Fibroblast of lung (primary cell): ENCODE measurements at regions not wholly inside any gene's neighbourhood (a gene's known extent, or its start where the extent isn't known, plus 50 kb on each side); places are given as distances from the start of the nearest gene placed in this dataset.

Source experiments
- EZH2 ChIP-seq: IDR thresholded peaks from 2 replicates; pipeline ENCODE4 v1.5.1; 2012; ENCODE audit warnings: low read length, control low read depth, mild to moderate bottlenecking; ENCODE audit errors: missing control alignments
- TF ChIP-seq, protein P1 (sequence below), 2 donors: IDR thresholded peaks in 1 of 2; conservative IDR thresholded peaks in 1 of 2; 1 replicate in 1 of 2; 2 replicates in 1 of 2; pipeline ENCODE4 v1.5.1; 2011 to 2012; ENCODE audit warnings: low read length in 2 of 2, control low read depth in 1 of 2, inconsistent platforms in 1 of 2, low read depth in 1 of 2, mild to moderate bottlenecking in 1 of 2

DNA sequence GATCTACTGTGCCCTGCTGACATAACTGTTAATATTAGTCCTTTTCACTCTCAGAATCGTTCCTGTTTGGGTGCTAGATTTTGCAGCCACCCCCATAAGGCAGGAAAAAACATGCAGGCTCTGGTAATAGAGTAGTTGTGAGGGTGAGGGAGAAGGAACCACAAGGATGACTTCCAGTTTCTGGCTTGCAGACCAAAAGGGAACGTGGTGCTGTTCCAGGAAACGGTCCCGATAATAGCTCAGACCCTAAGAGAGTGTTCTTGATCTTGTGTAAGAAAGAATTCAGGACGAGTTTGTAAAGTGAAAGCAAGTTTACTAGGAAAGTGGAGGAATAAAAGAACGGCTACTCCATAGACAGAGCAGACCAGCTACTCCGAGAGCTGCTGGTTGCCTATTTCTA lies 50.7 kb upstream of the RHOU start:
- TF ChIP-seq, protein P1, sequence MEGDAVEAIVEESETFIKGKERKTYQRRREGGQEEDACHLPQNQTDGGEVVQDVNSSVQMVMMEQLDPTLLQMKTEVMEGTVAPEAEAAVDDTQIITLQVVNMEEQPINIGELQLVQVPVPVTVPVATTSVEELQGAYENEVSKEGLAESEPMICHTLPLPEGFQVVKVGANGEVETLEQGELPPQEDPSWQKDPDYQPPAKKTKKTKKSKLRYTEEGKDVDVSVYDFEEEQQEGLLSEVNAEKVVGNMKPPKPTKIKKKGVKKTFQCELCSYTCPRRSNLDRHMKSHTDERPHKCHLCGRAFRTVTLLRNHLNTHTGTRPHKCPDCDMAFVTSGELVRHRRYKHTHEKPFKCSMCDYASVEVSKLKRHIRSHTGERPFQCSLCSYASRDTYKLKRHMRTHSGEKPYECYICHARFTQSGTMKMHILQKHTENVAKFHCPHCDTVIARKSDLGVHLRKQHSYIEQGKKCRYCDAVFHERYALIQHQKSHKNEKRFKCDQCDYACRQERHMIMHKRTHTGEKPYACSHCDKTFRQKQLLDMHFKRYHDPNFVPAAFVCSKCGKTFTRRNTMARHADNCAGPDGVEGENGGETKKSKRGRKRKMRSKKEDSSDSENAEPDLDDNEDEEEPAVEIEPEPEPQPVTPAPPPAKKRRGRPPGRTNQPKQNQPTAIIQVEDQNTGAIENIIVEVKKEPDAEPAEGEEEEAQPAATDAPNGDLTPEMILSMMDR (conservative IDR thresholded peaks at IDR 0.05 in 1 of 2, IDR thresholded peaks at IDR 0.05 in 1 of 2; ENCODE audit: low read depth in 1 of 2, low read length in 2 of 2) = no peak
- no peak for TF ChIP-seq EZH2
